Glomerular visceral epithelial cell (primary cell): ENCODE measurements at regions not wholly inside any gene's neighbourhood (a gene's known extent, or its start where the extent isn't known, plus 50 kb on each side); places are given as distances from the start of the nearest gene placed in this dataset.
A peak's percentile ranks its signal among the peaks of the same experiment; 100 is the strongest.

Experiments
- DNase-seq: peaks from one replicate; pipeline ENCODE4 v3.0.0-alpha.2; 2016; ENCODE audit errors: extremely low spot score

GRCh38 chr12:97274386-97274785 is 188.2 kb upstream of the RMST start:
- no peak for DNase-seq

GRCh38 chr12:97275256-97275655 is 187.3 kb upstream of the RMST start:
- DNase-seq: no peak

- DNase-seq: no peak
These were observed 186.6 kb upstream of the RMST start for GRCh38 chr12:97275728-97276590.

GRCh38 chr12:97276661-97277429 is 185.8 kb upstream of the RMST start:
- DNase-seq: no peak

GRCh38 chr12:97283297-97283696 is 179.3 kb upstream of the RMST start:
- DNase-seq: no peak

GRCh38 chr12:97288531-97288930 is 174.1 kb upstream of the RMST start:
- DNase-seq: no peak

- DNase-seq: no peak
These were observed 170.0 kb upstream of the RMST start for GRCh38 chr12:97292588-97292987.

- no peak for DNase-seq
These were observed 169.1 kb upstream of the RMST start for GRCh38 chr12:97293541-97293940.

GRCh38 chr12:97299847-97300246 is 162.8 kb upstream of the RMST start:
- DNase-seq: no peak

GRCh38 chr12:97300431-97300830 is 162.2 kb upstream of the RMST start:
- DNase-seq: no peak

- DNase-seq: no peak
These were observed 161.7 kb upstream of the RMST start for GRCh38 chr12:97300891-97301290.

GRCh38 chr12:97301576-97301975 is 161.0 kb upstream of the RMST start:
- DNase-seq: no peak

GRCh38 chr12:97305651-97306050 is 157.0 kb upstream of the RMST start:
- no peak for DNase-seq

- no peak for DNase-seq
These were observed 156.5 kb upstream of the RMST start for GRCh38 chr12:97306147-97306546.

- peak; percentile 33 for DNase-seq
These were observed 153.9 kb upstream of the RMST start for GRCh38 chr12:97308576-97309198.

- no peak for DNase-seq
These were observed 152.7 kb upstream of the RMST start for GRCh38 chr12:97309921-97310320.

GRCh38 chr12:97312570-97313135 is 150.0 kb upstream of the RMST start:
- no peak for DNase-seq

GRCh38 chr12:97313471-97314190 is 149.0 kb upstream of the RMST start:
- peak; percentile 13 for DNase-seq

GRCh38 chr12:97316321-97316720 is 146.3 kb upstream of the RMST start:
- no peak for DNase-seq

- no peak for DNase-seq
These were observed 141.0 kb upstream of the RMST start for GRCh38 chr12:97321621-97322020.

- DNase-seq: no peak
These were observed 140.2 kb upstream of the RMST start for GRCh38 chr12:97322388-97322787.

- DNase-seq: no peak
These were observed 139.4 kb upstream of the RMST start for GRCh38 chr12:97323154-97323553.
